IMR-90 (cell line): ENCODE measurements at regions not wholly inside any gene's neighbourhood (a gene's known extent, or its start where the extent isn't known, plus 50 kb on each side); places are given as distances from the start of the nearest gene placed in this dataset.

Source experiments
- ATAC-seq: fragments of 200-7000 bp; cut with Tn5 transposase; 2 replicates; pipeline ENCODE4 v1.9.1; 2020; ENCODE audit warnings: low read depth, mild to moderate bottlenecking, moderate library complexity
- BruUV-seq: library from RNA; stranded (reverse); fragments of 400-500 nt; replicated peaks from 2 replicates; lab custom pipeline; 2021; lab: Mats Ljungman, UMichigan
- CTCF ChIA-PET: fragments of 300-600 bp; formaldehyde crosslinking; extraction: SDS; loops from one replicate; lab custom pipeline; 2021; ENCODE audit warnings: antibody characterized with exemption; lab: Yijun Ruan, JAX
- POLR2A ChIA-PET: fragments of 300-600 bp; sonication (Branson Sonifier 250); formaldehyde crosslinking; loops from one replicate; lab custom pipeline; 2022; ENCODE audit warnings: antibody characterized with exemption; ENCODE audit not compliant: unreplicated experiment; lab: Charles Lee
- DNase-seq: peaks from one replicate; pipeline ENCODE4 v3.0.0; 2013
- H2AFZ ChIP-seq: replicated peaks from 2 replicates; pipeline ENCODE3; 2013; ENCODE audit warnings: low read length, mild to moderate bottlenecking; ENCODE audit not compliant: poor library complexity
- H2AK5ac ChIP-seq: 2 replicates; pipeline ENCODE4 v1.6.1; 2013; ENCODE audit warnings: low read depth, low read length, inconsistent platforms
- H2AK9ac ChIP-seq: replicated peaks from 2 replicates; pipeline ENCODE3; 2013; ENCODE audit warnings: mild to moderate bottlenecking, low read depth, low read length, moderate library complexity; ENCODE audit not compliant: poor library complexity
- H2BK120ac ChIP-seq: 2 replicates; pipeline ENCODE4 v1.6.1; 2013; ENCODE audit warnings: low read depth, low read length, inconsistent platforms
- H2BK15ac ChIP-seq: 3 replicates; pipeline ENCODE4 v1.6.1; 2013; ENCODE audit warnings: low read depth, low read length, inconsistent platforms
- H2BK20ac ChIP-seq: 2 replicates; pipeline ENCODE4 v1.6.1; 2013; ENCODE audit warnings: low read depth, mild to moderate bottlenecking, inconsistent platforms, low read length, moderate library complexity
- H2BK5ac ChIP-seq: 2 replicates; pipeline ENCODE4 v1.6.1; 2013; ENCODE audit warnings: mild to moderate bottlenecking, low read depth, low read length, inconsistent platforms; ENCODE audit not compliant: poor library complexity, severe bottlenecking
- H3K14ac ChIP-seq: replicated peaks from 2 replicates; pipeline ENCODE4 v1.6.1; 2013; ENCODE audit warnings: low read depth, low read length, inconsistent platforms
- H3K18ac ChIP-seq: 2 replicates; pipeline ENCODE4 v1.6.1; 2013; ENCODE audit warnings: low read depth, low read length, control low read depth
- H3K23ac ChIP-seq: 2 replicates; pipeline ENCODE4 v1.6.1; 2013; ENCODE audit warnings: low read depth, low read length, inconsistent platforms
- H3K27ac ChIP-seq: 2 replicates; pipeline ENCODE4 v1.5.1; 2013; ENCODE audit warnings: mild to moderate bottlenecking, control low read depth, low read length; ENCODE audit not compliant: insufficient read depth
- H3K27me3 ChIP-seq: 2 replicates; pipeline ENCODE4 v1.6.1; 2013; ENCODE audit warnings: low read length; ENCODE audit not compliant: control insufficient read depth, insufficient read depth
- H3K36me3 ChIP-seq: 2 replicates; pipeline ENCODE4 v1.6.1; 2013; ENCODE audit warnings: low read length, mixed read lengths; ENCODE audit not compliant: control insufficient read depth, insufficient read depth
- H3K4ac ChIP-seq: 2 replicates; pipeline ENCODE4 v1.6.1; 2013; ENCODE audit warnings: low read depth, low read length, inconsistent platforms
- H3K4me1 ChIP-seq: 2 replicates; pipeline ENCODE4 v1.6.1; 2013; ENCODE audit warnings: low read length, mixed read lengths; ENCODE audit not compliant: control insufficient read depth, insufficient read depth
- H3K4me2 ChIP-seq: 2 replicates; pipeline ENCODE4 v1.6.1; 2013; ENCODE audit warnings: low read depth, mild to moderate bottlenecking, control low read depth, low read length, moderate library complexity
- H3K4me3 ChIP-seq: 2 replicates; pipeline ENCODE4 v1.5.1; 2013; ENCODE audit warnings: low read depth, mild to moderate bottlenecking, control low read depth, low read length, moderate library complexity; ENCODE audit not compliant: insufficient read depth
- H3K56ac ChIP-seq: 2 replicates; pipeline ENCODE4 v1.6.1; 2013; ENCODE audit warnings: low read length, inconsistent platforms; ENCODE audit not compliant: insufficient read depth; ENCODE audit errors: extremely low read depth
- H3K79me1 ChIP-seq, 2 experiments: 2 replicates each; pipeline ENCODE4 v1.6.1; 2013; ENCODE audit warnings: low read length in 2 of 2, inconsistent platforms in 1 of 2, low read depth in 1 of 2
- H3K9ac ChIP-seq: 2 replicates; pipeline ENCODE4 v1.6.1; 2013; ENCODE audit warnings: low read depth, low read length, control low read depth
- H3K9me1 ChIP-seq: 2 replicates; pipeline ENCODE4 v1.6.1; 2013; ENCODE audit warnings: low read length, inconsistent platforms; ENCODE audit not compliant: insufficient read depth
- H3K9me3 ChIP-seq: 2 replicates; pipeline ENCODE4 v1.6.1; 2013; ENCODE audit warnings: low read length; ENCODE audit not compliant: control insufficient read depth, insufficient read depth
- H4K20me1 ChIP-seq: 2 replicates; pipeline ENCODE4 v1.6.1; 2013; ENCODE audit warnings: low read length, inconsistent platforms; ENCODE audit not compliant: insufficient read depth
- H4K5ac ChIP-seq: 2 replicates; pipeline ENCODE4 v1.6.1; 2013; ENCODE audit warnings: mild to moderate bottlenecking, low read depth, low read length, control low read depth
- H4K8ac ChIP-seq, 2 experiments: 2 replicates each; pipeline ENCODE4 v1.6.1; 2013; ENCODE audit warnings: low read depth in 2 of 2, low read length in 2 of 2, control low read depth in 1 of 2, inconsistent platforms in 1 of 2
- H4K91ac ChIP-seq: 2 replicates; pipeline ENCODE4 v1.6.1; 2013; ENCODE audit warnings: low read depth, low read length, inconsistent platforms; ENCODE audit not compliant: insufficient read depth
- BHLHE40 ChIP-seq: fragments of 150-350 bp; IDR thresholded peaks from 2 replicates; pipeline ENCODE4 v1.6.1; 2016; ENCODE audit warnings: mild to moderate bottlenecking, low read depth, low read length
- CEBPB ChIP-seq: IDR thresholded peaks from 2 replicates; pipeline ENCODE4 v1.6.1; 2012; ENCODE audit warnings: low read depth, low read length, improper control_type of control experiment
- CHD1 ChIP-seq: IDR thresholded peaks from 2 replicates; pipeline ENCODE4 v1.6.1; 2012; ENCODE audit warnings: low read depth, low read length, improper control_type of control experiment
- FOS ChIP-seq: fragments of 150-350 bp; IDR thresholded peaks from 2 replicates; pipeline ENCODE4 v1.6.1; 2016; ENCODE audit warnings: low read depth, low read length
- MXI1 ChIP-seq: IDR thresholded peaks from 2 replicates; pipeline ENCODE4 v1.6.1; 2012; ENCODE audit warnings: low read depth, mild to moderate bottlenecking, low read length, moderate library complexity, borderline replicate concordance
- NFE2L2 ChIP-seq: fragments of 150-350 bp; IDR thresholded peaks from 2 replicates; pipeline ENCODE4 v1.6.1; 2016; ENCODE audit warnings: low read depth, mild to moderate bottlenecking, low read length
- RAD21 ChIP-seq: IDR thresholded peaks from 2 replicates; pipeline ENCODE4 v1.6.1; 2012; ENCODE audit warnings: low read length, improper control_type of control experiment
- RFX5 ChIP-seq: IDR thresholded peaks from 2 replicates; pipeline ENCODE4 v1.8.0; 2012; ENCODE audit warnings: low read depth, mild to moderate bottlenecking, low read length, moderate library complexity
- SMC3 ChIP-seq: fragments of 150-350 bp; IDR thresholded peaks from 2 replicates; pipeline ENCODE4 v1.6.1; 2016; ENCODE audit warnings: low read depth, mild to moderate bottlenecking, antibody characterized with exemption, low read length, moderate library complexity
- USF2 ChIP-seq: fragments of 150-350 bp; IDR thresholded peaks from 2 replicates; pipeline ENCODE4 v1.6.1; 2017; ENCODE audit warnings: mild to moderate bottlenecking, antibody characterized with exemption, low read length, low read depth
- WGBS, 2 experiments: methylation state at CpG; one replicate each; pipeline versions ENCODE4 v1.1.5 to v1.1.7; 2013; ENCODE audit warnings: missing lambda C conversion rate in 2 of 2; ENCODE audit not compliant: insufficient read length in 1 of 2; ENCODE audit errors: extremely low coverage in 2 of 2; 5-methylcytosine and 5-hydroxymethylcytosine counted together
- dilution Hi-C: fragments of 300-500 bp; cut with HindIII; formaldehyde crosslinking; loops from one replicate; pipeline ENCODE4 v1.14.3; 2018; ENCODE audit warnings: low sequenced_read_pairs; ENCODE audit not compliant: unreplicated experiment
- in situ Hi-C: fragments of 300-500 bp; cut with MboI; formaldehyde crosslinking; loops from 3 replicates; pipeline ENCODE4 v1.14.3; 2019; ENCODE audit warnings: low sequenced_read_pairs, inconsistent platforms, mixed read lengths
- intact Hi-C: fragments of 100-400 bp; cut with micrococcal nuclease; formaldehyde crosslinking; loops from 2 replicates; pipeline ENCODE4 v1.10.0; 2022

- ChIA-PET POLR2A (no interaction called here), CTCF (no interaction called here)
- Histone ChIP-seq H4K20me1 (no peaks in the 10 kb centered on the region), H2AK9ac (no peak overlapping the region), H3K4me1 (no peaks in the 10 kb centered on the region), H3K9me1 (no peaks in the 10 kb centered on the region), H3K79me1 (no peaks in the 10 kb centered on the region), H2AFZ (no peak overlapping the region), H2BK15ac (no peak overlapping the region), H4K91ac (no peak overlapping the region), H2AK5ac (no peak overlapping the region), H2BK5ac (no peak overlapping the region), H3K27me3 (no peaks in the 10 kb centered on the region), H2BK120ac (no peak overlapping the region), H3K36me3 (no peaks in the 10 kb centered on the region), H3K56ac (no peak overlapping the region), H3K4ac (no peak overlapping the region), H3K9me3 (no peaks in the 10 kb centered on the region), H4K5ac (no peak overlapping the region), H3K27ac (no peak overlapping the region), H2BK20ac (no peak overlapping the region), H4K8ac (no peak overlapping the region), H3K18ac (no peak overlapping the region), H3K23ac (no peak overlapping the region), H3K4me2 (no peak overlapping the region), H3K9ac (no peak overlapping the region), H3K4me3 (no peak overlapping the region), H3K14ac (no peak overlapping the region)
- in situ Hi-C loops (no loop called here), intact Hi-C loops (no loop called here), dilution Hi-C loops (no loop called here)
- no peak for ATAC-seq
- no CpG with 5 or more reads among the region's 11 CpGs for WGBS, 2 experiments
- TF ChIP-seq SMC3 (no peak), RAD21 (no peak), USF2 (no peak), BHLHE40 (no peak), CHD1 (no peak), NFE2L2 (no peak), FOS (no peak), MXI1 (no peak), RFX5 (no peak), CEBPB (no peak)
- BruUV-seq = no TSS peak
- no peak for DNase-seq
Observed at GRCh38 chr10:117457071-117457810, 82.0 kb upstream of the PDZD8 start.
